ENCODE measurements at regions not wholly inside any gene's neighbourhood (a gene's known extent, or its start where the extent isn't known, plus 50 kb on each side); places are given as distances from the start of the nearest gene placed in this dataset.

DNA sequence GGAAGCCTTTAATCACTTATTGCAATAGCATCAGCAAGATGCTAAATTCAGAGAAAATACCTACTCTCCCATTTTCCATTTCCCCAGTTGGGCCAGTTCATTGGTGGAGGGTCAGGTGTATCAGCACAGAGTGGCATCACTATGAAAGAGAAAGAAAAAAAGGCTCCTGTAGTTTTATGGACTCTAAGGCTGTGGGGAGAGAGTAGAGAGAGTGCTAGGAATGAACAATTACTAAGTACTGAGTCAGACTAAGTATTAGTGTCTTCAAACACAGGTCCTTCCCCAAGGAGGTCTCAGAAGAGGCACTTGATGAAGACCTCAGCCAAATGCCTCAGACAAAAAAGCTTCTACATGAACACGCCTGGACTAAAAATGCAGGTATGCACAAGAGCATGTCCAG lies 1061.9 kb downstream of the FSTL5 start:
- DNase-seq, result no peak

DNA sequence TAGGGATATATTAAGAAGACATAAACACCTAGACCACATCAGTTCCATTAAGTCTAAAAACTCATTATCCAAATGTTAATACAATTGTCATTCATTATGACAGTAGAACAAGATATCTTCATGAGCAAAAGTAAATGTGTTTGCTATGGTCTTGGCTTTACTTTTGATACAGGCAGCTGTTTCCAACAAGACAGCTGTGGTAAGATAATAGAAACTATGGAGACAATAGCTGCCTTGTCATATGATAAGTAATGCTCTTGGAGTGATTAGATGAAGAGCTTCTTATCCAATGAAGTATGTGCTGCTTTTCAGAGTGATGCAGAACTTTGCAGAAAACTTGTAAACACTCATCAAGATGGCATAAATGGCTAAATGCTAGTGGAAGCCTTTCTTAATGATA lies 1066.0 kb downstream of the FSTL5 start:
- no peak for DNase-seq

DNA sequence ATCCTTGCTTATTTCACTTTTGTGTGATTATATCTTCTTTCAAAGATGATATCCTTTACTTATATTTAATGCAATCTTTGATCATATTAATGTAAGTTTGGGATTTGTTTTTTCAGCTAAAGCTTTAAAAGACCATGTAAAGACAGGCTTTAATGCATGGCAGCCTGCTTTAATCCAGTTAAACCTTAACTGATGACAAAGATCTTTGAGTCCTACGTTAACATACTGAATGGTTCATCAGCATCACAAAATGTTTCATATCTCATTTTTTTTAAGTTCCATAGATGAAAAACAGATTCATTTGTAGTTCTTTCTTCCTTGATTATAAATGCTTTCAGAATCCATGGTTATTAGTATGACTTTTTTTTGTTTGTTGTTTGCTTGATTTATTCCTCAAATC lies 1102.8 kb downstream of the FSTL5 start:
- DNase-seq, result no peak

Measured in NCI-H2029 treated with DMSO at 0.1 percent for 48 hours (cell line).